GM12878 (cell line): ENCODE measurements at regions not wholly inside any gene's neighbourhood (a gene's known extent, or its start where the extent isn't known, plus 50 kb on each side); places are given as distances from the start of the nearest gene placed in this dataset.

ENCODE experiments used
- ATAC-seq: fragments of 200-7000 bp; cut with Tn5 transposase; 3 replicates; pipeline ENCODE4 v1.9.1; 2020; ENCODE audit warnings: mild to moderate bottlenecking, moderate library complexity
- BruUV-seq: library from RNA; stranded (reverse); fragments of 400-500 nt; replicated peaks from 2 replicates; lab custom pipeline; 2021; lab: Mats Ljungman, UMichigan
- CTCF ChIA-PET: fragments of 300-600 bp; sonication (Branson Sonifier 250); formaldehyde crosslinking; extraction: SDS; loops from one replicate; lab custom pipeline; 2021; ENCODE audit warnings: inconsistent platforms; lab: Yijun Ruan, JAX
- POLR2A ChIA-PET: fragments of 350-600 bp; formaldehyde crosslinking; extraction: SDS; loops from one replicate; lab custom pipeline; 2021; ENCODE audit warnings: inconsistent platforms; lab: Charles Lee
- RAD21 ChIA-PET: fragments of 300-600 bp; sonication (Branson Sonifier 250); formaldehyde crosslinking; loops from one replicate; lab custom pipeline; 2023; ENCODE audit warnings: antibody characterized with exemption; ENCODE audit not compliant: unreplicated experiment; lab: Charles Lee
- SMC1A ChIA-PET: fragments of 300-600 bp; sonication (Branson Sonifier 250); formaldehyde crosslinking; loops from one replicate; lab custom pipeline; 2023; ENCODE audit not compliant: unreplicated experiment, uncharacterized antibody; lab: Charles Lee
- DNase-seq: peaks from one replicate; pipeline ENCODE4 v3.0.0-alpha.2; 2011; ENCODE audit warnings: low read depth, low spot score
- FAIRE-seq: peaks from 3 replicates; lab custom pipeline; 2011; peaks lifted over from hg19 to GRCh38; lab: Jason Lieb, UNC
- H2AFZ ChIP-seq: 2 replicates; pipeline ENCODE4 v1.6.0; 2011; ENCODE audit warnings: low read depth, low read length, control low read depth; ENCODE audit not compliant: control insufficient read depth
- H3K27ac ChIP-seq: 2 replicates; pipeline ENCODE4 v1.5.1; 2011; ENCODE audit warnings: control low read depth; ENCODE audit not compliant: control insufficient read depth, insufficient read depth
- H3K27me3 ChIP-seq, 2 experiments: replicated peaks in 1 of 2; 2 replicates each; pipeline versions ENCODE4 v1.6.0 to v1.6.1; 2011; ENCODE audit warnings: low read length in 1 of 2; ENCODE audit not compliant: control insufficient read depth in 2 of 2, insufficient read depth in 2 of 2
- H3K36me3 ChIP-seq, 2 experiments: 2 replicates each; pipeline ENCODE4 v1.5.1; 2011; ENCODE audit warnings: low read length in 1 of 2; ENCODE audit not compliant: control insufficient read depth in 2 of 2, insufficient read depth in 2 of 2
- H3K4me1 ChIP-seq: 2 replicates; pipeline ENCODE4 v1.6.1; 2011; ENCODE audit warnings: mild to moderate bottlenecking, low read length, moderate library complexity, mixed read lengths; ENCODE audit not compliant: control insufficient read depth, insufficient read depth
- H3K4me2 ChIP-seq: 2 replicates; pipeline ENCODE4 v1.6.0; 2011; ENCODE audit warnings: control low read depth; ENCODE audit not compliant: control insufficient read depth, insufficient read depth
- H3K4me3 ChIP-seq: fragments of 200-600 bp; sonication (generic); 2 replicates; pipeline ENCODE4 v1.5.1; 2016
- H3K79me2 ChIP-seq: 2 replicates; pipeline ENCODE4 v1.6.0; 2011; ENCODE audit warnings: low read length; ENCODE audit not compliant: control insufficient read depth, insufficient read depth
- H3K9ac ChIP-seq: 2 replicates; pipeline ENCODE4 v1.8.0; 2011; ENCODE audit warnings: low read length, control low read depth, mixed read lengths; ENCODE audit not compliant: control insufficient read depth, insufficient read depth
- H3K9me3 ChIP-seq: replicated peaks from 3 replicates; pipeline ENCODE4 v1.5.1; 2011; ENCODE audit warnings: mild to moderate bottlenecking, low read length; ENCODE audit not compliant: control insufficient read depth, insufficient read depth
- H4K20me1 ChIP-seq: 2 replicates; pipeline ENCODE4 v1.6.0; 2011; ENCODE audit not compliant: control insufficient read depth, insufficient read depth
- BACH1 ChIP-seq: fragments of 450-650 bp; IDR thresholded peaks from 2 replicates; pipeline ENCODE4 v1.6.1; 2017; ENCODE audit warnings: mild to moderate bottlenecking, borderline replicate concordance
- BCL3 ChIP-seq: IDR thresholded peaks from 2 replicates; pipeline ENCODE4 v1.6.1; 2011; ENCODE audit warnings: borderline replicate concordance, low read depth, mild to moderate bottlenecking, moderate library complexity, low read length; ENCODE audit not compliant: insufficient read depth, poor library complexity, severe bottlenecking
- CEBPZ ChIP-seq: fragments of 150-350 bp; IDR thresholded peaks from 2 replicates; pipeline ENCODE4 v1.6.1; 2016; ENCODE audit warnings: low read depth, low read length
- DPF2 ChIP-seq: fragments of 450-650 bp; IDR thresholded peaks from 2 replicates; pipeline ENCODE4 v1.6.1; 2017; ENCODE audit warnings: mild to moderate bottlenecking
- EED ChIP-seq: sonication (generic); IDR thresholded peaks from 2 replicates; pipeline ENCODE4 v1.6.1; 2016; ENCODE audit warnings: antibody characterized with exemption, low read depth
- GATAD2B ChIP-seq: fragments of 450-650 bp; conservative IDR thresholded peaks from 2 replicates; pipeline ENCODE4 v1.6.1; 2017; ENCODE audit warnings: low read depth, mild to moderate bottlenecking, moderate library complexity
- IKZF1 ChIP-seq: fragments of 450-650 bp; conservative IDR thresholded peaks from 2 replicates; pipeline ENCODE4 v1.6.1; 2017; ENCODE audit warnings: antibody characterized with exemption, mild to moderate bottlenecking
- LARP7 ChIP-seq: fragments of 450-650 bp; IDR thresholded peaks from 2 replicates; pipeline ENCODE4 v1.6.1; 2017; ENCODE audit warnings: mild to moderate bottlenecking
- PKNOX1 ChIP-seq: fragments of 450-650 bp; IDR thresholded peaks from 2 replicates; pipeline ENCODE4 v1.6.1; 2016; ENCODE audit warnings: mild to moderate bottlenecking
- POLR2A ChIP-seq: IDR thresholded peaks from 2 replicates; pipeline ENCODE4 v1.6.1; 2011; ENCODE audit warnings: low read depth, mild to moderate bottlenecking, low read length
- TBL1XR1 ChIP-seq: IDR thresholded peaks from 2 replicates; pipeline ENCODE4 v1.6.1; 2012; ENCODE audit warnings: low read depth, low read length, improper control_type of control experiment
- YBX1 ChIP-seq: fragments of 450-650 bp; IDR thresholded peaks from 2 replicates; pipeline ENCODE4 v1.6.1; 2016; ENCODE audit warnings: antibody characterized with exemption
- ZBTB11 ChIP-seq: fragments of 450-650 bp; formaldehyde crosslinking; IDR thresholded peaks from 2 replicates; pipeline ENCODE4 v1.5.0; 2022; ENCODE audit warnings: mild to moderate bottlenecking, missing genetic modification characterization
- ZNF384 ChIP-seq: IDR thresholded peaks from 2 replicates; pipeline ENCODE4 v1.6.1; 2012; ENCODE audit warnings: low read depth, mild to moderate bottlenecking, low read length, improper control_type of control experiment, borderline replicate concordance
- WGBS: methylation state at CpG from one replicate; pipeline ENCODE4 v1.1.6; 2016; ENCODE audit warnings: low lambda C conversion rate; ENCODE audit not compliant: insufficient replicate concordance, insufficient coverage; ENCODE audit errors: missing lambda C conversion rate; 5-methylcytosine and 5-hydroxymethylcytosine counted together
- in situ Hi-C: fragments of 300-500 bp; cut with MboI; formaldehyde crosslinking; loops from 9 replicates; pipeline ENCODE4 v1.14.3; 2018; ENCODE audit warnings: mixed read lengths
- intact Hi-C: fragments of 100-400 bp; cut with micrococcal nuclease; formaldehyde crosslinking; loops from one replicate; pipeline ENCODE4 v1.14.2; 2022; ENCODE audit not compliant: unreplicated experiment

GRCh38 chr5:13244151-13244550, 700.3 kb downstream of the DNAH5 start:
- in situ Hi-C loops (no loop called here), intact Hi-C loops (no loop called here)
- no peak for FAIRE-seq
- Histone ChIP-seq H3K79me2 (no peaks in the 10 kb centered on the region), H3K9ac (no peak overlapping the region), H3K27ac (no peak overlapping the region), H3K4me1 (no peaks in the 10 kb centered on the region), H4K20me1 (no peaks in the 10 kb centered on the region), H3K36me3 (no peaks in the 10 kb centered on the region), H3K4me3 (no peak overlapping the region), H3K27me3 (no peaks in the 10 kb centered on the region), H2AFZ (no peak overlapping the region), H3K4me2 (no peak overlapping the region), H3K9me3 (no peaks in the 10 kb centered on the region)
- 50% methylated on average over 20 of the region's 20 CpGs for WGBS
- CTCF ChIA-PET, result no interaction called here
- DNase-seq, result no peak
- ATAC-seq, result no peak
- SMC1A ChIA-PET, result no interaction called here
- BruUV-seq, result no TSS peak
- RAD21 ChIA-PET, result interaction anchor here (0.6 kb wide), 1 partner anchor 1134 kb away, joined by 3 read pairs; no protein-coding TSS in a partner anchor
- POLR2A ChIA-PET, result no interaction called here
- no peak for TF ChIP-seq ZBTB11 (CRISPR knock-in tag)
- no peak for TF ChIP-seq GATAD2B
- TF ChIP-seq CEBPZ, result no peak
- no peak for TF ChIP-seq POLR2A
- TF ChIP-seq TBL1XR1, result no peak
- no peak for TF ChIP-seq YBX1
- TF ChIP-seq EED, result no peak
- TF ChIP-seq IKZF1, result no peak
- no peak for TF ChIP-seq BACH1
- TF ChIP-seq LARP7, result no peak
- no peak for TF ChIP-seq BCL3
- no peak for TF ChIP-seq ZNF384
- no peak for TF ChIP-seq PKNOX1
- no peak for TF ChIP-seq DPF2
